ENCODE measurements at regions not wholly inside any gene's neighbourhood (a gene's known extent, or its start where the extent isn't known, plus 50 kb on each side); places are given as distances from the start of the nearest gene placed in this dataset.

DNA sequence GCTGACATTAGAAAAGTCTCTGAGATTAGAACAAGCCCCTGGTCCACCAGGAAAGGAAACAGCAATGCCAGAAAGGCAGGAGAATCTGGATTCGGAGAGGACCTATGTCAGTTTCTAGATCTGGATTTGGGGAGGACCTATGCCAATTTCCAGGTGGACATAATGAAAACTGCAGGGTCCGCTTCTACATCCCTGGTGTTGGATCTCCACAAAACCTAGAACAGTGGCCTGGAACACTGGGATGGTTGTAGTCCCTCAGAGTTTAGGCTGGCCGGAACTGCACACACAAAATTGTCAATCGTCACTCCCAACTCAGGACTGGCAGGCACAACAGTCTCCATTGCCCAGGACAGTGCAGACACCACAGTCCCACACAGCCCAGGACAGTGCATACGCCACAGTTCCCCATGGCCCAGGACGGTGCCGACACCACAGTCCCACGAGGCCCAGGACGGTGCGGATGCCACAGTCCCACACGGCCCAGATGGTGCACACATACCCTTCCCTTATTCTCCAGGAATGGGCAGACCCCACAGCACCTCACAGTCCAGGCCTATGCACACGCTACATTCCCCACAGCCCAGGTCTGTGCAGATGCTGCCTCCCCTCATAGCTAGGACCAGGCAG, 341.7 kb downstream of the UQCRFS1 start:
- no peak overlapping the region for H3K4me3 ChIP-seq (ENCODE audit: low read depth, low read length)
- TF ChIP-seq, protein P1, sequence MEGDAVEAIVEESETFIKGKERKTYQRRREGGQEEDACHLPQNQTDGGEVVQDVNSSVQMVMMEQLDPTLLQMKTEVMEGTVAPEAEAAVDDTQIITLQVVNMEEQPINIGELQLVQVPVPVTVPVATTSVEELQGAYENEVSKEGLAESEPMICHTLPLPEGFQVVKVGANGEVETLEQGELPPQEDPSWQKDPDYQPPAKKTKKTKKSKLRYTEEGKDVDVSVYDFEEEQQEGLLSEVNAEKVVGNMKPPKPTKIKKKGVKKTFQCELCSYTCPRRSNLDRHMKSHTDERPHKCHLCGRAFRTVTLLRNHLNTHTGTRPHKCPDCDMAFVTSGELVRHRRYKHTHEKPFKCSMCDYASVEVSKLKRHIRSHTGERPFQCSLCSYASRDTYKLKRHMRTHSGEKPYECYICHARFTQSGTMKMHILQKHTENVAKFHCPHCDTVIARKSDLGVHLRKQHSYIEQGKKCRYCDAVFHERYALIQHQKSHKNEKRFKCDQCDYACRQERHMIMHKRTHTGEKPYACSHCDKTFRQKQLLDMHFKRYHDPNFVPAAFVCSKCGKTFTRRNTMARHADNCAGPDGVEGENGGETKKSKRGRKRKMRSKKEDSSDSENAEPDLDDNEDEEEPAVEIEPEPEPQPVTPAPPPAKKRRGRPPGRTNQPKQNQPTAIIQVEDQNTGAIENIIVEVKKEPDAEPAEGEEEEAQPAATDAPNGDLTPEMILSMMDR (conservative IDR thresholded peaks at IDR 0.05; ENCODE audit: low read depth, low read length), result no peak
- DNase-seq (ENCODE audit: low read depth), result no peak

DNA sequence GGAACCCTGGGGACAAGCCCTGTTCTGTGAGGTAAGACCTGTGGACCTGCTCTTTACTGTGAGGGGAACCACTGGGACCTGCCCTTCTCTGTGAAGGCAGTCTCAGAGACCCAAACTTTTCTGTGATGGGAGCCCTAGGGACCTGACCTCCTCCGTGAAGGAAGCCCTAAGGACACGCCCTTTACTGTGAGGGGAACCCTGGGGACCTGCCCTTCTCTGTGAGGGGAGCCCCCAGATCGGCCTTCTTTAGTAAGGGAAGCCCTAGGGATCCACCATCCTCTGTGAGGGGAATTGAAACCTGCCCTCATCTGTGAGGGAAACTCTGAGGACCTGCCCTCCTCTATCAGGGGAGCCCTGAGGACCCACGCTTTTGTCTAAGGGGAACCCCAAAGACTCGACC, 343.5 kb downstream of the UQCRFS1 start:
- DNase-seq (ENCODE audit: low read depth), result no peak
- TF ChIP-seq, protein P1 (conservative IDR thresholded peaks at IDR 0.05; ENCODE audit: low read depth, low read length), result no peak
- no peak overlapping the region for H3K4me3 ChIP-seq (ENCODE audit: low read depth, low read length)

GRCh38 chr19:28868836-28869235, 344.1 kb downstream of the UQCRFS1 start:
- TF ChIP-seq, protein P1 (conservative IDR thresholded peaks at IDR 0.05; ENCODE audit: low read depth, low read length), result no peak
- no peak for DNase-seq (ENCODE audit: low read depth)
- H3K4me3 ChIP-seq (ENCODE audit: low read depth, low read length), result no peak overlapping the region

DNA sequence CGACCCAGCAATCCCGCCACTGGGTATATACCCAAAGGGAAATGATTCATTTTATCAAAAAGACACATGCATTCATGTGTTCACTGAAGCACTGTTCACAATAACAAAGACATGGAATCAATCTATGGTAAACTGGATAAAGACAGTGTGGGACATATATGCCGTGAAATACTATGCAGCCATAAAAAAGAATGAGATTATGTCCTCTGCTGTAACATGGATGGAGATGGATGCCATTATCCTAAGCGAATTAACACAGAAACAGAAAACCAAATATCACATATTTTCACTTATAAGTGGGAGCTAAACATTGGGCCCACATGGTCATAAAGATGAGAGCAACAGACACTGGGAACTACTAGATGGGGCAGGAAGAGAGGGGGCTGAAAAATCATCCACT, 345.0 kb downstream of the UQCRFS1 start:
- DNase-seq (ENCODE audit: low read depth), result no peak
- no peak overlapping the region for H3K4me3 ChIP-seq (ENCODE audit: low read depth, low read length)
- TF ChIP-seq, protein P1 (conservative IDR thresholded peaks at IDR 0.05; ENCODE audit: low read depth, low read length), result no peak

GRCh38 chr19:28864577-28865042, 348.3 kb downstream of the UQCRFS1 start:
- TF ChIP-seq, protein P1 (conservative IDR thresholded peaks at IDR 0.05; ENCODE audit: low read depth, low read length), result no peak
- DNase-seq (ENCODE audit: low read depth), result peak; percentile 51
- H3K4me3 ChIP-seq (ENCODE audit: low read depth, low read length), result no peak overlapping the region

- DNase-seq (ENCODE audit: low read depth), result no peak
- no peak overlapping the region for H3K4me3 ChIP-seq (ENCODE audit: low read depth, low read length)
- TF ChIP-seq, protein P1 (conservative IDR thresholded peaks at IDR 0.05; ENCODE audit: low read depth, low read length), result no peak
Observed at GRCh38 chr19:28864024-28864503, 348.9 kb downstream of the UQCRFS1 start.

- no peak for DNase-seq (ENCODE audit: low read depth)
- TF ChIP-seq, protein P1 (conservative IDR thresholded peaks at IDR 0.05; ENCODE audit: low read depth, low read length), result no peak
Observed at GRCh38 chr19:28862238-28862637, 350.7 kb downstream of the UQCRFS1 start.

More at GRCh38 chr19:28862238-28862637, 350.7 kb downstream of the UQCRFS1 start:
- H3K4me3 ChIP-seq (ENCODE audit: low read depth, low read length), result no peak overlapping the region

Data from choroid plexus epithelial cell (primary cell).